Ovary (tissue), 3 donors: ENCODE measurements at regions not wholly inside any gene's neighbourhood (a gene's known extent, or its start where the extent isn't known, plus 50 kb on each side); places are given as distances from the start of the nearest gene placed in this dataset.

Experiments
- EP300 ChIP-seq: sonication (generic); formaldehyde crosslinking; IDR thresholded peaks from one replicate; pipeline ENCODE4 v1.6.1; 2017; ENCODE audit warnings: antibody characterized with exemption
- TF ChIP-seq, protein P1 (sequence below), 3 donors: fragments of 450-650 bp in 2 of 3; fragments of 200-600 bp in 1 of 3; IDR thresholded peaks; one replicate each; pipeline versions ENCODE4 v1.5.1 to v1.8.0; 2016 to 2022; ENCODE audit warnings: antibody characterized with exemption in 3 of 3, mild to moderate bottlenecking in 1 of 3
- donor health status: DM: no; HTN: no; CAD: no.

DNA sequence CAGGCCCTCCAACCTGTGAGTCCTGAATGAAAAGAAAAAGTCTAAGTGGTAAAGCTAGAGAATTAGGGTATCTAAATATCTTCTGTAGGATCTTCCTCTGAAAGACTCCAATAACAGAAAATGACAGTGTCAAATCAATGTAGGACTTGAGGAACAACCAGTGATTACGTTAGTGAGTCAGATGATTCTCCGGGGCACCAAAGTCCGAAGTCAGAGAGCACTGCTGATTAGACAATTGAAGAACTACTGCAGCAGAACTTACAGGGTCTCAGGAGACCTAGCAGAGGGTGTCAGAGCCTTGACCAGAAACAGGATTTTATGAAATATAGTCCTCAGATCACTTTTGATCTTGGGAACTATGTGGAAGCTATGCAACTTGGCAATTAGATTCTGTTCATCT is 605.8 kb downstream of the EPHA3 start:
- TF ChIP-seq, protein P1, sequence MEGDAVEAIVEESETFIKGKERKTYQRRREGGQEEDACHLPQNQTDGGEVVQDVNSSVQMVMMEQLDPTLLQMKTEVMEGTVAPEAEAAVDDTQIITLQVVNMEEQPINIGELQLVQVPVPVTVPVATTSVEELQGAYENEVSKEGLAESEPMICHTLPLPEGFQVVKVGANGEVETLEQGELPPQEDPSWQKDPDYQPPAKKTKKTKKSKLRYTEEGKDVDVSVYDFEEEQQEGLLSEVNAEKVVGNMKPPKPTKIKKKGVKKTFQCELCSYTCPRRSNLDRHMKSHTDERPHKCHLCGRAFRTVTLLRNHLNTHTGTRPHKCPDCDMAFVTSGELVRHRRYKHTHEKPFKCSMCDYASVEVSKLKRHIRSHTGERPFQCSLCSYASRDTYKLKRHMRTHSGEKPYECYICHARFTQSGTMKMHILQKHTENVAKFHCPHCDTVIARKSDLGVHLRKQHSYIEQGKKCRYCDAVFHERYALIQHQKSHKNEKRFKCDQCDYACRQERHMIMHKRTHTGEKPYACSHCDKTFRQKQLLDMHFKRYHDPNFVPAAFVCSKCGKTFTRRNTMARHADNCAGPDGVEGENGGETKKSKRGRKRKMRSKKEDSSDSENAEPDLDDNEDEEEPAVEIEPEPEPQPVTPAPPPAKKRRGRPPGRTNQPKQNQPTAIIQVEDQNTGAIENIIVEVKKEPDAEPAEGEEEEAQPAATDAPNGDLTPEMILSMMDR (IDR thresholded peaks at IDR 0.05), result no peak
- no peak for TF ChIP-seq EP300
